Panc1 (cell line): ENCODE measurements at regions not wholly inside any gene's neighbourhood (a gene's known extent, or its start where the extent isn't known, plus 50 kb on each side); places are given as distances from the start of the nearest gene placed in this dataset.

Experiments used
- ATAC-seq: fragments of 200-7000 bp; cut with Tn5 transposase; 2 replicates; pipeline ENCODE4 v1.9.1; 2020; ENCODE audit warnings: mild to moderate bottlenecking, moderate library complexity
- BruUV-seq: library from RNA; stranded (reverse); fragments of 400-500 nt; replicated peaks from 2 replicates; lab custom pipeline; 2021; lab: Mats Ljungman, UMichigan
- CTCF ChIA-PET: fragments of 300-600 bp; sonication (Branson Sonifier 250); formaldehyde crosslinking; loops from one replicate; lab custom pipeline; 2022; ENCODE audit warnings: antibody characterized with exemption; lab: Charles Lee
- POLR2A ChIA-PET: fragments of 300-600 bp; sonication (Branson Sonifier 250); formaldehyde crosslinking; loops from one replicate; lab custom pipeline; 2022; ENCODE audit warnings: antibody characterized with exemption; lab: Charles Lee
- DNase-seq: peaks from one replicate; pipeline ENCODE4 v3.0.0-alpha.2; 2010; ENCODE audit warnings: low read depth, low spot score
- H3K27ac ChIP-seq: 2 replicates; pipeline ENCODE4 v1.5.1; 2011; ENCODE audit warnings: mild to moderate bottlenecking, low read length, inconsistent platforms
- H3K27me3 ChIP-seq: fragments of 200-500 bp; sonication (Bioruptor generic); 2 replicates; pipeline ENCODE4 v1.6.0; 2014; ENCODE audit warnings: low read length, inconsistent platforms; ENCODE audit not compliant: control insufficient read depth, insufficient read depth
- H3K36me3 ChIP-seq: fragments of 200-500 bp; sonication (Bioruptor generic); 2 replicates; pipeline ENCODE4 v1.5.1; 2014; ENCODE audit warnings: inconsistent platforms, mild to moderate bottlenecking, low read length, moderate library complexity; ENCODE audit not compliant: control insufficient read depth, insufficient read depth
- H3K4me1 ChIP-seq: 2 replicates; pipeline ENCODE4 v1.5.1; 2011; ENCODE audit warnings: inconsistent platforms, mild to moderate bottlenecking, low read length, moderate library complexity; ENCODE audit not compliant: control insufficient read depth, insufficient read depth
- H3K4me3 ChIP-seq, 2 experiments: 2 replicates each; pipeline ENCODE4 v1.5.1; 2011 to 2012; ENCODE audit warnings: low read depth in 2 of 2, low read length in 2 of 2, mild to moderate bottlenecking in 2 of 2, inconsistent platforms in 1 of 2, moderate library complexity in 1 of 2
- H3K9me3 ChIP-seq: fragments of 200-500 bp; sonication (Bioruptor generic); 2 replicates; pipeline ENCODE4 v1.5.1; 2014; ENCODE audit warnings: low read depth, mild to moderate bottlenecking, inconsistent platforms, low read length, moderate library complexity; ENCODE audit not compliant: control insufficient read depth, insufficient read depth
- CTCF ChIP-seq: fragments of 450-650 bp; IDR thresholded peaks from 2 replicates; pipeline ENCODE4 v1.5.1; 2017; ENCODE audit warnings: mild to moderate bottlenecking
- POLR2AphosphoS5 ChIP-seq: IDR thresholded peaks from 2 replicates; pipeline ENCODE4 v1.6.1; 2012; ENCODE audit warnings: mild to moderate bottlenecking, low read depth, low read length, moderate library complexity
- SIN3A ChIP-seq: IDR thresholded peaks from 2 replicates; pipeline ENCODE4 v1.6.1; 2012; ENCODE audit warnings: low read depth, mild to moderate bottlenecking, low read length, moderate library complexity, borderline replicate concordance; ENCODE audit not compliant: insufficient read depth
- TCF7L2 ChIP-seq: IDR thresholded peaks from 2 replicates; pipeline ENCODE4 v1.6.1; 2011; ENCODE audit warnings: mild to moderate bottlenecking, low read depth, low read length, inconsistent platforms
- in situ Hi-C: cut with HindIII; loops from 2 replicates; pipeline ENCODE4 v1.10.0; 2016; ENCODE audit warnings: low sequenced_read_pairs, low pct_unique_long_range_greater_than_20kb
- intact Hi-C: fragments of 100-400 bp; cut with micrococcal nuclease; formaldehyde crosslinking; loops from one replicate; pipeline ENCODE4 v1.10.0; 2022; ENCODE audit not compliant: unreplicated experiment
- TF ChIP-seq, protein P1 (sequence below), 2 experiments: IDR thresholded peaks; 2 replicates each; pipeline ENCODE4 v1.6.1; 2011 to 2012; ENCODE audit warnings: low read depth in 2 of 2, control low read depth in 1 of 2, low read length in 1 of 2, mild to moderate bottlenecking in 1 of 2, moderate library complexity in 1 of 2; ENCODE audit not compliant: insufficient read depth in 1 of 2

- Histone ChIP-seq H3K27me3 (no peaks in the 10 kb centered on the region), H3K27ac (no peak overlapping the region), H3K9me3 (no peaks in the 10 kb centered on the region), H3K4me1 (no peaks in the 10 kb centered on the region), H3K36me3 (no peaks in the 10 kb centered on the region), H3K4me3 (no peak overlapping the region)
- ChIA-PET POLR2A (no interaction called here), CTCF (no interaction called here)
- DNase-seq: no peak
- TF ChIP-seq, protein P1, sequence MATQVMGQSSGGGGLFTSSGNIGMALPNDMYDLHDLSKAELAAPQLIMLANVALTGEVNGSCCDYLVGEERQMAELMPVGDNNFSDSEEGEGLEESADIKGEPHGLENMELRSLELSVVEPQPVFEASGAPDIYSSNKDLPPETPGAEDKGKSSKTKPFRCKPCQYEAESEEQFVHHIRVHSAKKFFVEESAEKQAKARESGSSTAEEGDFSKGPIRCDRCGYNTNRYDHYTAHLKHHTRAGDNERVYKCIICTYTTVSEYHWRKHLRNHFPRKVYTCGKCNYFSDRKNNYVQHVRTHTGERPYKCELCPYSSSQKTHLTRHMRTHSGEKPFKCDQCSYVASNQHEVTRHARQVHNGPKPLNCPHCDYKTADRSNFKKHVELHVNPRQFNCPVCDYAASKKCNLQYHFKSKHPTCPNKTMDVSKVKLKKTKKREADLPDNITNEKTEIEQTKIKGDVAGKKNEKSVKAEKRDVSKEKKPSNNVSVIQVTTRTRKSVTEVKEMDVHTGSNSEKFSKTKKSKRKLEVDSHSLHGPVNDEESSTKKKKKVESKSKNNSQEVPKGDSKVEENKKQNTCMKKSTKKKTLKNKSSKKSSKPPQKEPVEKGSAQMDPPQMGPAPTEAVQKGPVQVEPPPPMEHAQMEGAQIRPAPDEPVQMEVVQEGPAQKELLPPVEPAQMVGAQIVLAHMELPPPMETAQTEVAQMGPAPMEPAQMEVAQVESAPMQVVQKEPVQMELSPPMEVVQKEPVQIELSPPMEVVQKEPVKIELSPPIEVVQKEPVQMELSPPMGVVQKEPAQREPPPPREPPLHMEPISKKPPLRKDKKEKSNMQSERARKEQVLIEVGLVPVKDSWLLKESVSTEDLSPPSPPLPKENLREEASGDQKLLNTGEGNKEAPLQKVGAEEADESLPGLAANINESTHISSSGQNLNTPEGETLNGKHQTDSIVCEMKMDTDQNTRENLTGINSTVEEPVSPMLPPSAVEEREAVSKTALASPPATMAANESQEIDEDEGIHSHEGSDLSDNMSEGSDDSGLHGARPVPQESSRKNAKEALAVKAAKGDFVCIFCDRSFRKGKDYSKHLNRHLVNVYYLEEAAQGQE (IDR thresholded peaks at IDR 0.05; ENCODE audit: insufficient read depth in 1 of 2, low read depth in 2 of 2, low read length in 1 of 2): no peak
- TF ChIP-seq TCF7L2 (no peak), POLR2AphosphoS5 (no peak), CTCF (no peak), SIN3A (no peak)
- in situ Hi-C loops: no loop called here
- intact Hi-C loops: no loop called here
- ATAC-seq: no peak
- no TSS peak for BruUV-seq
These were observed 195.8 kb downstream of the AASDH start for GRCh38 chr4:56191534-56191933.

DNA sequence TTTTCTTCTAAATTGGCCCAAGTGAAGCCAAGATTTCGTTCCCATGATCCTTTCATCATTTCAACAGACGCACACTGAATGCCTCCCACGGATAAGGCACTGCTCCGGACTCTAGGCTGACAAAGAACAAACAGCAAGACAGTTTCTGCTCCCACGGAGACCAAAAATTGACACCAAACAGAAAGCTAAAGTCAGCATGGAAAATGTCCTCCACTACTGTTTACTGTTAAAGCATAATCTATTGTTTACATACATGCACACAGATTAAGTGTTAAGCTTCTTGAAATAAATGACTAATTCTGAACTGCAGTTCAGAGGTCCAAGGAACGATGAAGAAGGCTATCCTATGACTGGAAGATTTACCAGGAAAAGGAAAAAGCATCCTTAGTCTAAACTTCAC, 199.6 kb downstream of the AASDH start:
- Histone ChIP-seq H3K9me3 (no peaks in the 10 kb centered on the region), H3K27ac (no peak overlapping the region), H3K4me1 (no peaks in the 10 kb centered on the region), H3K27me3 (no peaks in the 10 kb centered on the region), H3K36me3 (no peaks in the 10 kb centered on the region), H3K4me3 (no peak overlapping the region)
- ChIA-PET CTCF (no interaction called here), POLR2A (no interaction called here)
- BruUV-seq: no TSS peak
- no peak for TF ChIP-seq CTCF
- no peak for TF ChIP-seq TCF7L2
- TF ChIP-seq SIN3A: no peak
- no peak for TF ChIP-seq POLR2AphosphoS5
- TF ChIP-seq, protein P1 (IDR thresholded peaks at IDR 0.05; ENCODE audit: insufficient read depth in 1 of 2, low read depth in 2 of 2, low read length in 1 of 2): no peak
- in situ Hi-C loops: no loop called here
- DNase-seq: no peak
- ATAC-seq: no peak
- intact Hi-C loops: no loop called here
